Suprapubic skin (tissue), 3 donors: ENCODE measurements at regions not wholly inside any gene's neighbourhood (a gene's known extent, or its start where the extent isn't known, plus 50 kb on each side); places are given as distances from the start of the nearest gene placed in this dataset.

Source experiments
- POLR2AphosphoS5 ChIP-seq, 3 donors: sonication (generic); formaldehyde crosslinking; IDR thresholded peaks; one replicate each; pipeline ENCODE4 v1.6.1; 2017; ENCODE audit warnings: antibody characterized with exemption in 3 of 3
- TF ChIP-seq, protein P1 (sequence below), 2 donors: fragments of 200-600 bp in 1 of 2; fragments of 450-650 bp in 1 of 2; sonication (generic) in 1 of 2; IDR thresholded peaks; one replicate each; pipeline ENCODE4 v1.5.1; 2016 to 2019; ENCODE audit warnings: antibody characterized with exemption in 2 of 2, mild to moderate bottlenecking in 1 of 2, moderate library complexity in 1 of 2

DNA sequence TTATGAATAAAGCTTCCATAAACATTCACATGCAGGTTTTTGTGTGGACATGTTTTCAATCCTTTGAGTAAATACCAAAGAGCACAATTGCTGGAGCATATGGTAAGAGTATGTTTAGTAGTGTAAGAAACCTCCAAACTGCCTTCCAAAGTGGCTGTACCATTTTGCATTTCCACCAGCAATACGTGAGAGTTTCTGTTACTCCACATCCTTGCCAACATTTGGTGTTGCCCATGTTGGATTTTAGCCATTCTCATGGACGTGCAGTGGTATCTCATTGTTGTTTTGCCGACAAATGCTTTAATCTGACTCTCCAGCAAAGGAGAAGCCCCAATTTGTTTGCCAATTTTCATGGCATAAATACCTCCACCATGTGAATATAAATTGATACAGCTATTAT is 103.9 kb upstream of the TMEM45B start:
- TF ChIP-seq, protein P1, sequence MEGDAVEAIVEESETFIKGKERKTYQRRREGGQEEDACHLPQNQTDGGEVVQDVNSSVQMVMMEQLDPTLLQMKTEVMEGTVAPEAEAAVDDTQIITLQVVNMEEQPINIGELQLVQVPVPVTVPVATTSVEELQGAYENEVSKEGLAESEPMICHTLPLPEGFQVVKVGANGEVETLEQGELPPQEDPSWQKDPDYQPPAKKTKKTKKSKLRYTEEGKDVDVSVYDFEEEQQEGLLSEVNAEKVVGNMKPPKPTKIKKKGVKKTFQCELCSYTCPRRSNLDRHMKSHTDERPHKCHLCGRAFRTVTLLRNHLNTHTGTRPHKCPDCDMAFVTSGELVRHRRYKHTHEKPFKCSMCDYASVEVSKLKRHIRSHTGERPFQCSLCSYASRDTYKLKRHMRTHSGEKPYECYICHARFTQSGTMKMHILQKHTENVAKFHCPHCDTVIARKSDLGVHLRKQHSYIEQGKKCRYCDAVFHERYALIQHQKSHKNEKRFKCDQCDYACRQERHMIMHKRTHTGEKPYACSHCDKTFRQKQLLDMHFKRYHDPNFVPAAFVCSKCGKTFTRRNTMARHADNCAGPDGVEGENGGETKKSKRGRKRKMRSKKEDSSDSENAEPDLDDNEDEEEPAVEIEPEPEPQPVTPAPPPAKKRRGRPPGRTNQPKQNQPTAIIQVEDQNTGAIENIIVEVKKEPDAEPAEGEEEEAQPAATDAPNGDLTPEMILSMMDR (IDR thresholded peaks at IDR 0.05): no peak
- TF ChIP-seq POLR2AphosphoS5 (IDR thresholded peaks at IDR 0.05): no peak
